Stimulated activated CD8-positive, alpha-beta memory T cell treated with anti-CD3 and anti-CD28 coated beads, Interleukin-4, amount 100 ng/mL, for 48 hours (primary cell): ENCODE measurements at regions not wholly inside any gene's neighbourhood (a gene's known extent, or its start where the extent isn't known, plus 50 kb on each side); places are given as distances from the start of the nearest gene placed in this dataset.

Experiments
- DNase-seq: peaks from one replicate; pipeline ENCODE4 v3.0.0-alpha.2; 2020

- DNase-seq = no peak
These were observed 86.1 kb upstream of the ZBED5 start for GRCh38 chr11:10943968-10944367.

DNA sequence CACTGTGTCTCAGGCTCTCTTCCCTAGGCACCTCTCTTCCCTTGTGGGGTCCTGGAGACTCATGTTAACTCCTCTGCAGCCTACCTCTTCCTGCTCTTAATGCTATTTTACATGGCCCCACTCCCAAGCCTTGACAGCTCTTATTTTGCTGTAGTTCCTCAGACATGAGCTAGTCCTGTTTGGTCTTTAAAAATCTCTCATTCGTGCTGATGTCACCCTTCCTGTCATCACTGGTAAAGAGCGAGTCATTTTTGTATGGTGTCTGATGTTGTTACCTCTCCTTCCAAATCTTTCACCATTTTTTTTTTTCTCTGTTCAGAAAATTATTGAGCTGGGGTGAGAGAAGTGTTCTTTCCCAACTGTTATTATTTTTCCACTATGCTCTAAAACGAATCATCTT lies 84.8 kb upstream of the ZBED5 start:
- DNase-seq = no peak

GRCh38 chr11:10941871-10942270 lies 84.0 kb upstream of the ZBED5 start:
- DNase-seq = no peak

GRCh38 chr11:10941414-10941813 lies 83.6 kb upstream of the ZBED5 start:
- no peak for DNase-seq

GRCh38 chr11:10938650-10939387 lies 81.0 kb upstream of the ZBED5 start:
- no peak for DNase-seq

DNA sequence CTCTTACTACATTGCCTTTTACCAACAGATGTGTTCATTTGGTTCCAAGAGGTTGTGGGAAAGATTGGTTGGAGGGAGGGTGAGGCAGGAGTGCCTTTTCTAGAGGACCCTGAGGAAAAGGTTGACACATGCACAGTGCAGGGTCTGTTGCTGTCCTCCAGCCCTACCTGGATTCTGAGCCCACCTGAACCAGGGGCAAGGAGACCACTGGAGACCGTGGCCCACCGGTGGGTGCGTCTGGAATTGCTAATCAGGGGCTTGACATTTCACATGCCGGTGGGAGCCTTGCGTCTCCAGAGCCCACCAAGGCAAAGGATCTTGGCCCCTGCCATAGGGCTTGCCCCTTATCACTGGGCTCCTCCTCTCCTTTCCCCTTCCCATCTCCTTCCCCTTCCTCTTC lies 80.4 kb upstream of the ZBED5 start:
- DNase-seq = no peak

GRCh38 chr11:10937385-10937771 lies 79.5 kb upstream of the ZBED5 start:
- no peak for DNase-seq

- DNase-seq = no peak
These were observed 79.0 kb upstream of the ZBED5 start for GRCh38 chr11:10936626-10937384.

DNA sequence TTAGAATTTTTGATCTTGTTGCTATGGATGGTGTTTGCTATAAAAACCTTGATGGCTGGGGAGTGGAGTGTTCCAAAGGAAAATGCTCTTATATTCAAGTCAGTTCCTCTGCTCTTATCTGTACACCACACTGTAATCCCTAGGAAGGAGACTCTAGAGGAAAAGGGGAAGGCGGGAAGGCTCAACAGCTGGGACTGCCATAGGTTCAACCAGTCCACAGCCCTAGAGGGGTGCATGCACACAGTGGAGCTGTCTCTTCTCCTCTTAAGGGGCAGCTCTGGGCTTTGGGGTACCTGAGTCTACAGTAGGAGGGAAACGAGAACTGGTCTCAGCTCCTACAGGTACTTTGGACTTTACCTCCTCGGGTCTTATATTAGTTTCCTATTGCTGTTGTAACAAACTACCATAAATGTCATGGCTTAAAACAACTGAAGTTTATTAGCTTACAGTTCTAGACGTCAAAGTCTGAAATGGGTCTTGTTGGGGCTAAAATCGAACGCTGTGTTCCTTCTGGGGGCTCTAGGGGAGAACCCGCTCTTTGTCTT lies 77.2 kb upstream of the ZBED5 start:
- DNase-seq = no peak

DNA sequence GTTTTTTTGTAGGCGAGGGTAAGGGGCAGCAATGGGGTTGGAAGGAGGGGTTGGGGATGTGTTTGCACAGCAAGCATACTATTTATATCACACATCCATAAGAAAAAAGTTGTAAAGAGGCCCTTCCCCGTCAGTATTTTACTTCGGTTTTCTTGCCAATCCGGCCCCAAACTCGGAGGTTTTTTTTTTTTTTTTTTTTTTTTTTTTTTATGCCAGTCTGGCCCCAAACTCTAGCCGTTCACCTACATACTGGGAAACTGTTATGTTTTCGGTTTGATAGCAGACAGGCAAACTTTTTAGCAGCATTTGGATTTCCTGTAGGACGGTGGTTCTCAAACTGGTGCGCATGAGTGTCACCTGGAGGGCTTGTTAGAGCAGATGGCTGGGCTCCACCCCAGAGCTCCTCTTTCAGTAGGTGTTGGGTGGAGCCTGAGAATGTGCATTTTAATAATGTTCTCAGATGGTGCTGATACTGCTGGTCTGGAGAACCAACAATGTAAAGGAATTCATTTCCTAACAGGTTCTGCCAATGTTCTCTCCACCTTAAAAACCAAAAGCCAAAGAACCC lies 76.5 kb upstream of the ZBED5 start:
- DNase-seq = no peak

GRCh38 chr11:10933455-10934292 lies 75.8 kb upstream of the ZBED5 start:
- DNase-seq = peak; percentile 92

- DNase-seq = no peak
These were observed 75.1 kb upstream of the ZBED5 start for GRCh38 chr11:10932976-10933375.

GRCh38 chr11:10931761-10932670 lies 74.2 kb upstream of the ZBED5 start:
- no peak for DNase-seq

DNA sequence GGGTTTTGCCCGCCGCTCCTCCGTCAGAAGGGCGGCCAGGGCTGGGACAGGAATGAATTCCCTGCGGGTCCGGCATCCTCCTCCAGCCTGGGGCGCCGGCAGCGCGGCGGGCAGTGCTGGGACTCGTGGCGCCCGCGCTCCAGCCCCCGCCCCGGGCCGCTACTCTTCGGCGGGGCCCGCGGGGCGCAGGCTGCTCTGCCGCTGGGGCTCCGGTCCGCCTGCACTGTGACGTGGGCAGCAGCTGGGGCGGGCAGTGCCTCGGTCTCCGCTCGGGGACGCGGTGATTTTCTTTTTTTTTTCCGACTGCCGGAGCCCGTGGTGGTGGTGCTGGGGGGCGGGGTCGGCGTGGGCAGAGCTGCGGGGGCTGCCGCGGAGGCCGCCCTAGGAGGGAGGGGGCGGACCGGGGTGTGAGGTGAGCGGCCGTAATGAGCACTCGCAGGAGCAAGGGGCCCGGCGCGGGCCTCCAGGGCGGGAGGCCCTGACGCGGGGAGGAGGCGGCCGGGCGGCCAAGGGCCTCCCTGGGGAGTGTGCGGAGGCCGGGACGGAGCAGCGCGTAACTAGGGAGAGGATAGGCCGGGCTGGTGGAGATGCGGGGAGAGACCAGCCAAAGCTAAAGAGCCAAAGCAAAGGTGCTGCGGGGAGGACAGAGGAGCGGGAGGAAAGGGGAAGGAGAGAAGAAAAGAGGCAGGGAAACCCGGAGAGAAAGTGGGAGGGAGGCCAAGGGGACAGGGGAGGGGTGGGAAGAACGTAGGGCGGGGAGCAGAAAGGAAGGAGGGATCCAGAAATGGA lies 73.3 kb upstream of the ZBED5 start:
- DNase-seq = peak; percentile 52

GRCh38 chr11:10930224-10930971 lies 72.5 kb upstream of the ZBED5 start:
- peak; percentile 38 for DNase-seq

DNA sequence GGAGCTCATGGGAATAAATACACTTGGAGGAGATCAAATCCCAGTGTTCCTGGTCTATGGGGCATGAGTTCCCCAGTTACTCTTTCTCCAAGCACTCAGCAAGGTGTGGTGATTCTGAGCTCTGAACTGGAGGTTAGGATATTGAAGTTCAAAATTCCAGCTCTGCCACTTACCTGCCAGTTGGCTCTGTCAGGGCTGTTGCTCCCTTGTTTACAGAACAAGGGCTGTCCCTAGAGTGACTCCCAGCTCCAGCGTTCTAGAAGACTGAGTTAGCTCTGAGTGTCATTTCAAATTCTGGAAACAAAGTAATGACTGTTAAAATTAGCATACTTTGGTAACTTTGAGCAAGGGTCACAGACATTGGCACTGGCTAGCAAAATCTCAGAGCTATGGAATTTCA lies 69.7 kb upstream of the ZBED5 start:
- no peak for DNase-seq

GRCh38 chr11:10926801-10927211 lies 69.0 kb upstream of the ZBED5 start:
- DNase-seq = no peak

- DNase-seq = no peak
These were observed 67.5 kb upstream of the ZBED5 start for GRCh38 chr11:10925149-10925926.

DNA sequence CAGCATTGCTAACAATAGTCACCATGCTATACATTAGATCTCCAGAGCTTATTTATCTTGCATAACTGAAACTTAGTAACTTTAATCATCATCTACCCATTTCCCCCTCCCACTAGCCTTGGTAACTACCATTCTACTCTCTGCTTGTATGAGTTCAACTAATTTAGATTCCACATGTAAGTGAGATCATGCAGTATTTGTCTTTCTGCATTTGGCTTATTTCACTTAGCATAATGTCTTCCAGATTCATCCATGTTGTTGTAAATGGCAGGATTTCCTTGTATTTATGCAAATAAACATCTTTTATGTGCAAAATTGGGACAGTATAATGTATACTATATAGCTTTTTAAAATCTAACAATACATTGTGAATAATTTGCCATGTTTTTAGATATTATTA lies 66.0 kb upstream of the ZBED5 start:
- DNase-seq = no peak
